HCT116 (cell line): ENCODE measurements at regions not wholly inside any gene's neighbourhood (a gene's known extent, or its start where the extent isn't known, plus 50 kb on each side); places are given as distances from the start of the nearest gene placed in this dataset.

Experiments
- ATAC-seq: fragments of 200-7000 bp; cut with Tn5 transposase; 2 replicates; pipeline ENCODE4 v1.9.1; 2020; ENCODE audit warnings: mild to moderate bottlenecking, moderate library complexity
- BruUV-seq: library from RNA; stranded (reverse); fragments of 400-500 nt; replicated peaks from 2 replicates; lab custom pipeline; 2021; lab: Mats Ljungman, UMichigan
- CTCF ChIA-PET: fragments of 300-600 bp; sonication (Branson Sonifier 250); formaldehyde crosslinking; loops from one replicate; lab custom pipeline; 2021; ENCODE audit warnings: antibody characterized with exemption; lab: Charles Lee
- POLR2A ChIA-PET: fragments of 300-600, 350-600 bp; sonication (Branson Sonifier 250); formaldehyde crosslinking; loops from one replicate; lab custom pipeline; 2021; ENCODE audit warnings: antibody characterized with exemption; lab: Charles Lee
- RAD21 ChIA-PET, 2 experiments: fragments of 300-600 bp; sonication (Branson Sonifier 250); formaldehyde crosslinking; loops; one replicate each; lab custom pipeline; 2023; ENCODE audit warnings: low total read pairs in 2 of 2; ENCODE audit not compliant: uncharacterized antibody in 2 of 2, unreplicated experiment in 2 of 2, low non-redundant PET in 1 of 2; lab: Charles Lee
- DNase-seq: peaks from one replicate; pipeline ENCODE4 v3.0.0-alpha.2; 2010; ENCODE audit warnings: low read depth, low spot score
- H2AFZ ChIP-seq: fragments of 200-600 bp; shearing (Covaris generic), sonication (generic); 2 replicates; pipeline ENCODE4 v1.6.1; 2017; ENCODE audit warnings: low read depth, mixed run types, mixed read lengths, antibody characterized with exemption, low read length; ENCODE audit not compliant: poor library complexity, severe bottlenecking
- H3K27ac ChIP-seq: 2 replicates; pipeline ENCODE4 v1.5.1; 2012; ENCODE audit warnings: low read depth, low read length
- H3K27me3 ChIP-seq: fragments of 200-600 bp; sonication (generic); 2 replicates; pipeline ENCODE4 v1.6.1; 2016; ENCODE audit warnings: mixed run types, low read length, mixed read lengths; ENCODE audit not compliant: insufficient read depth
- H3K36me3 ChIP-seq, 2 experiments: fragments of 200-500 bp in 1 of 2; fragments of 200-600 bp in 1 of 2; sonication (Bioruptor generic) in 1 of 2; sonication (generic) in 1 of 2; 2 replicates each; pipeline versions ENCODE4 v1.5.1 to v1.6.1; 2014 to 2016; ENCODE audit warnings: low read length in 2 of 2, inconsistent platforms in 1 of 2, mixed read lengths in 1 of 2, mixed run types in 1 of 2; ENCODE audit not compliant: insufficient read depth in 2 of 2, control insufficient read depth in 1 of 2
- H3K4me1 ChIP-seq, 2 experiments: fragments of 200-600 bp in 1 of 2; sonication (generic) in 1 of 2; 2 replicates each; pipeline versions ENCODE4 v1.5.1 to v1.6.1; 2012 to 2017; ENCODE audit warnings: low read length in 2 of 2, inconsistent platforms in 1 of 2, mild to moderate bottlenecking in 1 of 2, mixed read lengths in 1 of 2, mixed run types in 1 of 2, moderate library complexity in 1 of 2; ENCODE audit not compliant: insufficient read depth in 2 of 2, control insufficient read depth in 1 of 2
- H3K4me2 ChIP-seq: fragments of 200-600 bp; sonication (generic); 2 replicates; pipeline ENCODE4 v1.6.1; 2017; ENCODE audit warnings: mixed run types, low read length, mixed read lengths
- H3K4me3 ChIP-seq, 2 experiments: fragments of 200-600 bp in 1 of 2; sonication (generic) in 1 of 2; replicated peaks in 1 of 2; 2 replicates each; pipeline ENCODE4 v1.5.1; 2011 to 2016; ENCODE audit warnings: low read length in 2 of 2, control low read depth in 1 of 2, low read depth in 1 of 2, mild to moderate bottlenecking in 1 of 2, mixed read lengths in 1 of 2, mixed run types in 1 of 2
- H3K79me2 ChIP-seq: fragments of 200-600 bp; sonication (generic); 2 replicates; pipeline ENCODE4 v1.6.1; 2017; ENCODE audit warnings: mild to moderate bottlenecking, mixed run types, low read length, moderate library complexity, mixed read lengths; ENCODE audit not compliant: insufficient read depth
- H3K9ac ChIP-seq: fragments of 200-600 bp; sonication (generic); 2 replicates; pipeline ENCODE4 v1.6.1; 2016; ENCODE audit warnings: low read length, mixed read lengths
- H3K9me2 ChIP-seq: fragments of 200-600 bp; sonication (generic), shearing (Covaris generic); 2 replicates; pipeline ENCODE4 v1.6.1; 2017; ENCODE audit warnings: mixed run types, mild to moderate bottlenecking, moderate library complexity; ENCODE audit not compliant: insufficient read depth
- H3K9me3 ChIP-seq, 2 experiments: fragments of 200-500 bp in 1 of 2; fragments of 200-600 bp in 1 of 2; sonication (Bioruptor generic) in 1 of 2; sonication (generic) in 1 of 2; 2 replicates each; pipeline ENCODE4 v1.6.1; 2014 to 2017; ENCODE audit warnings: low read length in 2 of 2, mixed read lengths in 2 of 2, inconsistent platforms in 1 of 2, low read depth in 1 of 2, mild to moderate bottlenecking in 1 of 2, mixed run types in 1 of 2, moderate library complexity in 1 of 2; ENCODE audit not compliant: control insufficient read depth in 1 of 2, insufficient read depth in 1 of 2
- H4K20me1 ChIP-seq: fragments of 200-600 bp; sonication (generic), shearing (Covaris generic); 2 replicates; pipeline ENCODE4 v1.6.1; 2017; ENCODE audit warnings: mixed run types, mild to moderate bottlenecking, moderate library complexity; ENCODE audit not compliant: insufficient read depth
- CBX3 ChIP-seq: IDR thresholded peaks from 2 replicates; pipeline ENCODE4 v1.6.1; 2012; ENCODE audit warnings: low read depth
- CEBPB ChIP-seq: IDR thresholded peaks from 2 replicates; pipeline ENCODE4 v1.6.1; 2012; ENCODE audit warnings: low read depth
- EGR1 ChIP-seq: IDR thresholded peaks from 2 replicates; pipeline ENCODE4 v1.6.1; 2012; ENCODE audit warnings: low read depth
- ELF1 ChIP-seq: IDR thresholded peaks from 2 replicates; pipeline ENCODE4 v1.6.1; 2012; ENCODE audit warnings: low read depth, borderline replicate concordance
- EZH2 ChIP-seq: fragments of 200-600 bp; sonication (generic); IDR thresholded peaks from 2 replicates; pipeline ENCODE4 v1.6.1; 2017; ENCODE audit warnings: antibody characterized with exemption, mixed run types
- FOSL1 ChIP-seq: IDR thresholded peaks from 2 replicates; pipeline ENCODE4 v1.6.1; 2012; ENCODE audit warnings: low read depth
- JUND ChIP-seq: IDR thresholded peaks from 2 replicates; pipeline ENCODE4 v1.6.1; 2012
- POLR2A ChIP-seq: IDR thresholded peaks from 2 replicates; pipeline ENCODE4 v1.7.0; 2011; ENCODE audit warnings: borderline replicate concordance; ENCODE audit not compliant: insufficient read depth, insufficient read length; ENCODE audit errors: extremely low read depth
- RAD21 ChIP-seq: IDR thresholded peaks from 2 replicates; pipeline ENCODE4 v1.6.1; 2012; ENCODE audit warnings: low read depth, mild to moderate bottlenecking
- TCF7L2 ChIP-seq: IDR thresholded peaks from 2 replicates; pipeline ENCODE4 v1.7.0; 2011; ENCODE audit warnings: borderline replicate concordance, inconsistent platforms; ENCODE audit not compliant: insufficient read depth, insufficient read length; ENCODE audit errors: extremely low read depth
- YY1 ChIP-seq: IDR thresholded peaks from 2 replicates; pipeline ENCODE4 v1.6.1; 2011; ENCODE audit warnings: low read length, low read depth, moderate library complexity, mild to moderate bottlenecking; ENCODE audit not compliant: insufficient replicate concordance; ENCODE audit errors: extremely low read depth
- ZNF274 ChIP-seq: fragments of 200-500 bp; sonication (Bioruptor generic); IDR thresholded peaks from 2 replicates; pipeline ENCODE4 v1.6.1; 2014; ENCODE audit warnings: mild to moderate bottlenecking, low read depth, low read length, inconsistent platforms
- intact Hi-C: fragments of 100-400 bp; cut with micrococcal nuclease; formaldehyde crosslinking; loops from 2 replicates; pipeline ENCODE4 v1.10.0; 2022
- TF ChIP-seq, protein P1 (sequence below): IDR thresholded peaks from 2 replicates; pipeline ENCODE4 v1.6.1; 2012
- TF ChIP-seq, protein P2 (sequence below), 3 experiments: fragments of 200-600 bp in 1 of 3; sonication (generic) in 1 of 3; IDR thresholded peaks in 2 of 3; conservative IDR thresholded peaks in 1 of 3; 2 replicates each; pipeline ENCODE4 v1.5.1; 2012 to 2017; ENCODE audit warnings: low read depth in 2 of 3, low read length in 2 of 3, antibody characterized with exemption in 1 of 3, borderline replicate concordance in 1 of 3, control low read depth in 1 of 3, mild to moderate bottlenecking in 1 of 3, mixed read lengths in 1 of 3, mixed run types in 1 of 3, moderate library complexity in 1 of 3; ENCODE audit not compliant: insufficient read depth in 1 of 3
- TF ChIP-seq, protein P3 (sequence below): IDR thresholded peaks from 2 replicates; pipeline ENCODE4 v1.6.1; 2012; ENCODE audit warnings: low read depth

DNA sequence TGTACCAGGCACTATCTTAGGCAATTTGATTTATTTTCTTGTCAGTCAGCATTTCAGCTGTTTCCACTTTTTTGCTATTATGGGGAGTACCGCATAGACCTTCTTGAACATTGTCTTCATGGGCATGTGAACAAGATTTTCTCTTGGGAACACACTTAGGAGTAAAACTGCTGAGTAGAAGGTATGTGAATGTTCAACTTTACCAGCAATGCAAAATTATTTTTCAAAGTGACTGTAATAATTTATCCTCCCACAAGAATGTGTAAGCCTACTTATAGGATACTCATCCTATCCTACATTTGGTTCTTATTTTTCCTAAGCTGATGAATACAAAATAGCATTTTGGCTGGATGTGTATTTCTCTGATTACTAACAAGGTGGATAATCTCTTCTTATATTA is 132.0 kb upstream of the NAV2 start:
- RAD21 ChIA-PET = no interaction called here
- Histone ChIP-seq H2AFZ (no peak overlapping the region), H3K4me1 (no peaks in the 10 kb centered on the region), H3K27ac (no peak overlapping the region), H3K27me3 (no peaks in the 10 kb centered on the region), H3K9me3 (no peaks in the 10 kb centered on the region), H3K36me3 (no peaks in the 10 kb centered on the region), H3K4me3 (no peak overlapping the region), H4K20me1 (no peaks in the 10 kb centered on the region), H3K9me2 (no peaks in the 10 kb centered on the region), H3K4me2 (no peak overlapping the region), H3K79me2 (no peaks in the 10 kb centered on the region), H3K9ac (no peak overlapping the region)
- intact Hi-C loops = loop anchor here (5.0 kb wide), 1 partner anchor 48 kb away; no protein-coding TSS in a partner anchor
- DNase-seq = no peak
- CTCF ChIA-PET = no interaction called here
- POLR2A ChIA-PET = no interaction called here
- no TSS peak for BruUV-seq
- no peak for ATAC-seq
- TF ChIP-seq ELF1 (no peak), ZNF274 (no peak), CBX3 (no peak), FOSL1 (no peak), TCF7L2 (no peak), RAD21 (no peak), JUND (no peak), POLR2A (no peak), YY1 (no peak)
- TF ChIP-seq, protein P1, sequence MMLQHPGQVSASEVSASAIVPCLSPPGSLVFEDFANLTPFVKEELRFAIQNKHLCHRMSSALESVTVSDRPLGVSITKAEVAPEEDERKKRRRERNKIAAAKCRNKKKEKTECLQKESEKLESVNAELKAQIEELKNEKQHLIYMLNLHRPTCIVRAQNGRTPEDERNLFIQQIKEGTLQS = no peak
- TF ChIP-seq, all 23 proteins: peak for 0

DNA sequence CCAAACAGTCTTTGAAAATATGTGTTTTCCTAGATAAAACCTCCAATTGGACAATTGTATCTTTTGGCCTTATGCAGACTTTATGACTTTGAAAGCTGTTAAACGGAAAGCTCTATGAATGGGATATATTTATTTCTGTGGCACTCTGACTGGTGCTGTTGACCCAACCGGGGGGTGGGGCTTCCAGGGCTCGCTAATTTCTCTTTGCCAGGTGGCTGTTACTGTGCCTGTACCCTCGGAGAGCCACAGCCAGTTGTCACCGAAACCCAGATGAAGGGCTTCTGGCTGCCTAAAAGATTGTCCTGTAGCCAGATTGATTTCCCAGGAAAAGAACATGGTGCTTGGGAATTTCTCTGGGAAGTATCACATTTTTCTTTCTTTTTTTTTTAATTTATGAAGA is 132.7 kb upstream of the NAV2 start:
- no peaks in the 10 kb centered on the region for H3K4me1 ChIP-seq
- RAD21 ChIA-PET = no interaction called here
- POLR2A ChIA-PET = no interaction called here
- TF ChIP-seq EZH2 = no peak
- TF ChIP-seq RAD21 = no peak
- TF ChIP-seq, protein P2, sequence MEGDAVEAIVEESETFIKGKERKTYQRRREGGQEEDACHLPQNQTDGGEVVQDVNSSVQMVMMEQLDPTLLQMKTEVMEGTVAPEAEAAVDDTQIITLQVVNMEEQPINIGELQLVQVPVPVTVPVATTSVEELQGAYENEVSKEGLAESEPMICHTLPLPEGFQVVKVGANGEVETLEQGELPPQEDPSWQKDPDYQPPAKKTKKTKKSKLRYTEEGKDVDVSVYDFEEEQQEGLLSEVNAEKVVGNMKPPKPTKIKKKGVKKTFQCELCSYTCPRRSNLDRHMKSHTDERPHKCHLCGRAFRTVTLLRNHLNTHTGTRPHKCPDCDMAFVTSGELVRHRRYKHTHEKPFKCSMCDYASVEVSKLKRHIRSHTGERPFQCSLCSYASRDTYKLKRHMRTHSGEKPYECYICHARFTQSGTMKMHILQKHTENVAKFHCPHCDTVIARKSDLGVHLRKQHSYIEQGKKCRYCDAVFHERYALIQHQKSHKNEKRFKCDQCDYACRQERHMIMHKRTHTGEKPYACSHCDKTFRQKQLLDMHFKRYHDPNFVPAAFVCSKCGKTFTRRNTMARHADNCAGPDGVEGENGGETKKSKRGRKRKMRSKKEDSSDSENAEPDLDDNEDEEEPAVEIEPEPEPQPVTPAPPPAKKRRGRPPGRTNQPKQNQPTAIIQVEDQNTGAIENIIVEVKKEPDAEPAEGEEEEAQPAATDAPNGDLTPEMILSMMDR (IDR thresholded peaks at IDR 0.05 in 2 of 3, conservative IDR thresholded peaks at IDR 0.05 in 1 of 3; ENCODE audit: borderline replicate concordance in 1 of 3, insufficient read depth in 1 of 3, low read depth in 2 of 3, low read length in 2 of 3) = no peak
- no peak for TF ChIP-seq YY1
- no peak for TF ChIP-seq EGR1
- TF ChIP-seq, protein P1 = no peak
- no peak for TF ChIP-seq ZNF274
- no peak for TF ChIP-seq CBX3
- no peak for TF ChIP-seq CEBPB
- TF ChIP-seq, protein P3, sequence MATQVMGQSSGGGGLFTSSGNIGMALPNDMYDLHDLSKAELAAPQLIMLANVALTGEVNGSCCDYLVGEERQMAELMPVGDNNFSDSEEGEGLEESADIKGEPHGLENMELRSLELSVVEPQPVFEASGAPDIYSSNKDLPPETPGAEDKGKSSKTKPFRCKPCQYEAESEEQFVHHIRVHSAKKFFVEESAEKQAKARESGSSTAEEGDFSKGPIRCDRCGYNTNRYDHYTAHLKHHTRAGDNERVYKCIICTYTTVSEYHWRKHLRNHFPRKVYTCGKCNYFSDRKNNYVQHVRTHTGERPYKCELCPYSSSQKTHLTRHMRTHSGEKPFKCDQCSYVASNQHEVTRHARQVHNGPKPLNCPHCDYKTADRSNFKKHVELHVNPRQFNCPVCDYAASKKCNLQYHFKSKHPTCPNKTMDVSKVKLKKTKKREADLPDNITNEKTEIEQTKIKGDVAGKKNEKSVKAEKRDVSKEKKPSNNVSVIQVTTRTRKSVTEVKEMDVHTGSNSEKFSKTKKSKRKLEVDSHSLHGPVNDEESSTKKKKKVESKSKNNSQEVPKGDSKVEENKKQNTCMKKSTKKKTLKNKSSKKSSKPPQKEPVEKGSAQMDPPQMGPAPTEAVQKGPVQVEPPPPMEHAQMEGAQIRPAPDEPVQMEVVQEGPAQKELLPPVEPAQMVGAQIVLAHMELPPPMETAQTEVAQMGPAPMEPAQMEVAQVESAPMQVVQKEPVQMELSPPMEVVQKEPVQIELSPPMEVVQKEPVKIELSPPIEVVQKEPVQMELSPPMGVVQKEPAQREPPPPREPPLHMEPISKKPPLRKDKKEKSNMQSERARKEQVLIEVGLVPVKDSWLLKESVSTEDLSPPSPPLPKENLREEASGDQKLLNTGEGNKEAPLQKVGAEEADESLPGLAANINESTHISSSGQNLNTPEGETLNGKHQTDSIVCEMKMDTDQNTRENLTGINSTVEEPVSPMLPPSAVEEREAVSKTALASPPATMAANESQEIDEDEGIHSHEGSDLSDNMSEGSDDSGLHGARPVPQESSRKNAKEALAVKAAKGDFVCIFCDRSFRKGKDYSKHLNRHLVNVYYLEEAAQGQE = no peak
- no peak for TF ChIP-seq JUND

More for the DNA sequence above, 132.7 kb upstream of the NAV2 start:
- Histone ChIP-seq H3K36me3 (no peaks in the 10 kb centered on the region), H4K20me1 (no peaks in the 10 kb centered on the region), H3K9ac (no peak overlapping the region), H3K4me3 (no peak overlapping the region), H3K79me2 (no peaks in the 10 kb centered on the region), H3K9me2 (no peaks in the 10 kb centered on the region), H3K4me2 (no peak overlapping the region), H3K27ac (no peak overlapping the region), H3K9me3 (no peaks in the 10 kb centered on the region), H3K27me3 (no peaks in the 10 kb centered on the region), H2AFZ (no peak overlapping the region)
- BruUV-seq = no TSS peak
- ATAC-seq (no peak), DNase-seq (no peak)
- intact Hi-C loops = loop anchor here (5.0 kb wide), 1 partner anchor 48 kb away; no protein-coding TSS in a partner anchor
- CTCF ChIA-PET = no interaction called here
